SK-N-SH (cell line): ENCODE measurements at regions not wholly inside any gene's neighbourhood (a gene's known extent, or its start where the extent isn't known, plus 50 kb on each side); places are given as distances from the start of the nearest gene placed in this dataset.
"Not testable (repeated sequence)": the region's sequence is repeated elsewhere in the genome, so short reads cannot be mapped to it uniquely, and the experiment has no call there.

Experiments
- CTCF ChIA-PET: fragments of 300-600, 350-600 bp; formaldehyde crosslinking; extraction: SDS; loops from one replicate; lab custom pipeline; 2021; lab: Yijun Ruan, JAX
- POLR2A ChIA-PET: fragments of 350-600 bp; sonication (Branson Sonifier 250); formaldehyde crosslinking; extraction: SDS; loops from one replicate; lab custom pipeline; 2020; ENCODE audit warnings: antibody characterized with exemption, inconsistent platforms; lab: Yijun Ruan, JAX
- DNase-seq: peaks from one replicate; pipeline ENCODE4 v3.0.0; 2012
- H2AFZ ChIP-seq: fragments of 200-600 bp; sonication (generic); 2 replicates; pipeline ENCODE4 v1.8.1; 2016; ENCODE audit warnings: antibody characterized with exemption, mild to moderate bottlenecking, low read depth
- H3F3A ChIP-seq: fragments of 200-600 bp; sonication (generic); replicated peaks from 2 replicates; pipeline ENCODE3; 2016; ENCODE audit warnings: antibody characterized with exemption, mild to moderate bottlenecking; ENCODE audit not compliant: insufficient read depth
- H3K27ac ChIP-seq, 2 experiments: fragments of 200-500 bp in 1 of 2; fragments of 200-600 bp in 1 of 2; sonication (Bioruptor generic) in 1 of 2; sonication (generic), shearing (Covaris generic) in 1 of 2; 2 replicates each; pipeline versions ENCODE4 v1.5.1 to v1.6.1; 2014 to 2016; ENCODE audit warnings: low read depth in 2 of 2, inconsistent platforms in 1 of 2, low read length in 1 of 2, mild to moderate bottlenecking in 1 of 2, mixed read lengths in 1 of 2
- H3K27me3 ChIP-seq: fragments of 200-600 bp; sonication (generic), shearing (Covaris generic); 2 replicates; pipeline ENCODE4 v1.6.1; 2016; ENCODE audit warnings: mixed run types; ENCODE audit not compliant: insufficient read depth
- H3K36me3 ChIP-seq, 2 experiments: fragments of 200-500 bp in 1 of 2; fragments of 200-600 bp in 1 of 2; sonication (Bioruptor generic) in 1 of 2; sonication (generic) in 1 of 2; replicated peaks in 1 of 2; 2 replicates each; pipeline versions ENCODE3 to v1.5.1; 2014 to 2016; ENCODE audit warnings: low read length in 1 of 2, mild to moderate bottlenecking in 1 of 2; ENCODE audit not compliant: insufficient read depth in 2 of 2, control insufficient read depth in 1 of 2
- H3K4me1 ChIP-seq, 2 experiments: fragments of 200-500 bp in 1 of 2; fragments of 200-600 bp in 1 of 2; sonication (Bioruptor generic) in 1 of 2; sonication (generic), shearing (Covaris generic) in 1 of 2; 2 replicates each; pipeline versions ENCODE4 v1.5.1 to v1.6.1; 2014 to 2016; ENCODE audit warnings: low read depth in 1 of 2, low read length in 1 of 2, mixed run types in 1 of 2; ENCODE audit not compliant: insufficient read depth in 2 of 2, control insufficient read depth in 1 of 2
- H3K4me2 ChIP-seq: fragments of 200-600 bp; sonication (generic), shearing (Covaris generic); 2 replicates; pipeline ENCODE4 v1.6.1; 2017; ENCODE audit warnings: mixed run types
- H3K4me3 ChIP-seq, 2 experiments: fragments of 200-500 bp in 1 of 2; fragments of 200-600 bp in 1 of 2; sonication (Bioruptor generic) in 1 of 2; sonication (generic), shearing (Covaris generic) in 1 of 2; 2 replicates each; pipeline versions ENCODE4 v1.5.1 to v1.8.1; 2014 to 2016; ENCODE audit warnings: low read depth in 2 of 2, inconsistent platforms in 1 of 2, low read length in 1 of 2, mild to moderate bottlenecking in 1 of 2, mixed read lengths in 1 of 2, moderate library complexity in 1 of 2
- H3K79me2 ChIP-seq: fragments of 200-600 bp; sonication (generic); 2 replicates; pipeline ENCODE4 v1.8.1; 2017; ENCODE audit warnings: mild to moderate bottlenecking; ENCODE audit not compliant: insufficient read depth
- H3K9ac ChIP-seq: fragments of 200-600 bp; sonication (generic); 2 replicates; pipeline ENCODE4 v1.6.1; 2017; ENCODE audit warnings: mixed run types
- H3K9me2 ChIP-seq: fragments of 200-600 bp; sonication (generic); 2 replicates; pipeline ENCODE4 v1.6.1; 2017; ENCODE audit warnings: mixed run types
- H3K9me3 ChIP-seq: fragments of 200-600 bp; sonication (generic); 2 replicates; pipeline ENCODE4 v1.6.1; 2017; ENCODE audit warnings: mixed run types, mild to moderate bottlenecking, moderate library complexity
- H4K20me1 ChIP-seq: fragments of 200-600 bp; sonication (generic); 2 replicates; pipeline ENCODE4 v1.6.1; 2017; ENCODE audit warnings: mild to moderate bottlenecking, mixed run types; ENCODE audit not compliant: insufficient read depth
- CTCF ChIP-seq: fragments of 200-600 bp; sonication (generic); IDR thresholded peaks from 2 replicates; pipeline ENCODE4 v1.6.1; 2017; ENCODE audit warnings: antibody characterized with exemption, mild to moderate bottlenecking, moderate library complexity
- EP300 ChIP-seq, 2 experiments: IDR thresholded peaks; 2 replicates each; pipeline versions ENCODE4 v1.4.0 to v1.6.1; 2012; ENCODE audit warnings: borderline replicate concordance in 1 of 2, low read depth in 1 of 2, low read length in 1 of 2
- GATA2 ChIP-seq: sonication (generic); formaldehyde crosslinking; IDR thresholded peaks from 2 replicates; pipeline ENCODE4 v1.5.0; 2020; ENCODE audit warnings: mild to moderate bottlenecking, missing genetic modification reagents
- NRF1 ChIP-seq: IDR thresholded peaks from 2 replicates; pipeline ENCODE4 v1.6.1; 2012; ENCODE audit warnings: low read depth, mild to moderate bottlenecking, low read length
- RAD21 ChIP-seq: IDR thresholded peaks from 2 replicates; pipeline ENCODE4 v1.6.1; 2012; ENCODE audit warnings: mild to moderate bottlenecking, low read length
- RFX5 ChIP-seq: IDR thresholded peaks from 2 replicates; pipeline ENCODE4 v1.6.1; 2012; ENCODE audit warnings: mild to moderate bottlenecking, improper control_type of control experiment, low read length
- RXRA ChIP-seq: IDR thresholded peaks from 2 replicates; pipeline ENCODE4 v1.4.0; 2012; ENCODE audit warnings: low read depth, mild to moderate bottlenecking, borderline replicate concordance
- TAF1 ChIP-seq: IDR thresholded peaks from 2 replicates; pipeline ENCODE4 v1.6.1; 2012; ENCODE audit warnings: low read depth, mild to moderate bottlenecking, low read length, moderate library complexity, borderline replicate concordance
- TCF12 ChIP-seq: IDR thresholded peaks from 2 replicates; pipeline ENCODE4 v1.4.0; 2012
- YY1 ChIP-seq: IDR thresholded peaks from 2 replicates; pipeline ENCODE4 v1.4.0; 2012; ENCODE audit warnings: low read depth, mild to moderate bottlenecking
- WGBS: methylation state at CpG from one replicate; pipeline ENCODE4 v1.1.6; 2017; ENCODE audit warnings: low lambda C conversion rate; 5-methylcytosine and 5-hydroxymethylcytosine counted together
- TF ChIP-seq, protein P1 (sequence below): IDR thresholded peaks from 2 replicates; pipeline ENCODE4; 2012
- TF ChIP-seq, protein P2 (sequence below): IDR thresholded peaks from 2 replicates; pipeline ENCODE4 v1.6.1; 2012; ENCODE audit warnings: mild to moderate bottlenecking, low read depth, low read length, moderate library complexity
- TF ChIP-seq, protein P3 (sequence below): IDR thresholded peaks from 2 replicates; pipeline ENCODE4 v1.4.0; 2012; ENCODE audit warnings: low read depth, borderline replicate concordance
- TF ChIP-seq, protein P4 (sequence below): IDR thresholded peaks from 2 replicates; pipeline ENCODE4 v1.4.0; 2012; ENCODE audit warnings: low read depth

GRCh38 chr3:33982269-33982798 is 183.9 kb downstream of the PDCD6IP start (continued):
- no peak for TF ChIP-seq CTCF
- TF ChIP-seq, protein P1, sequence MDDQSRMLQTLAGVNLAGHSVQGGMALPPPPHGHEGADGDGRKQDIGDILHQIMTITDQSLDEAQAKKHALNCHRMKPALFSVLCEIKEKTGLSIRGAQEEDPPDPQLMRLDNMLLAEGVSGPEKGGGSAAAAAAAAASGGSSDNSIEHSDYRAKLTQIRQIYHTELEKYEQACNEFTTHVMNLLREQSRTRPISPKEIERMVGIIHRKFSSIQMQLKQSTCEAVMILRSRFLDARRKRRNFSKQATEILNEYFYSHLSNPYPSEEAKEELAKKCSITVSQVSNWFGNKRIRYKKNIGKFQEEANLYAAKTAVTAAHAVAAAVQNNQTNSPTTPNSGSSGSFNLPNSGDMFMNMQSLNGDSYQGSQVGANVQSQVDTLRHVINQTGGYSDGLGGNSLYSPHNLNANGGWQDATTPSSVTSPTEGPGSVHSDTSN = no peak

DNA sequence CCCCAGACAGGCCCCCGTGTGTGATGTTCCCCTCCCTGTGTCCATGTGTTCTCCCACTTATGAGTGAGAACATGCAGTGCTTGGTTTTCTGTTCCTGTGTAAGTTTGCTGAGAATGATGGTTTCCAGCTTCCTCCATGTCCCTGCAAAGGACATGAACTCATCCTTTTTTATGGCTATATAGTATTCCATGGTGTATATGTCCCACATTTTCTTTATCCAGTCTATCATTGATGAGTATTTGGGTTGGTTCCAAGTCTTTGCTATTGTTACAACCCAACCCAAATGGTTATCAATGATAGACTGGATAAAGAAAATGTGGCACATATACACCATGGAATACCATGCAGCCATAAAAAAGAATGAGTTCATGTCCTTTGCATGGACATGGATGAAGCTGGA is 184.5 kb downstream of the PDCD6IP start:
- POLR2A ChIA-PET, H3F3A ChIP-seq, H3K4me1 ChIP-seq, H3K9me3 ChIP-seq, H3K4me2 ChIP-seq, H2AFZ ChIP-seq, H3K4me3 ChIP-seq, H3K9ac ChIP-seq, H3K36me3 ChIP-seq, H4K20me1 ChIP-seq, H3K9me2 ChIP-seq, H3K27ac ChIP-seq, CTCF ChIA-PET, H3K79me2 ChIP-seq, H3K27me3 ChIP-seq, DNase-seq: not testable (repeated sequence)
- 32% methylated on average over 1 of the region's 1 CpG for WGBS

- Histone ChIP-seq H3K4me1 (peaks cover 0 to 5% of the 10 kb centered on the region in 2 experiments; a peak in 1 of 4 replicates), H3K79me2 (no peaks in the 10 kb centered on the region), H3K27ac (no peak overlapping the region), H3K9me2 (no peaks in the 10 kb centered on the region), H3K36me3 (no peaks in the 10 kb centered on the region), H3K9ac (no peak overlapping the region), H3F3A (no peaks in the 10 kb centered on the region), H3K4me3 (no peak overlapping the region), H2AFZ (no peak overlapping the region), H3K9me3 (no peaks in the 10 kb centered on the region), H4K20me1 (no peaks in the 10 kb centered on the region), H3K4me2 (no peak overlapping the region), H3K27me3 (no peaks in the 10 kb centered on the region)
- POLR2A ChIA-PET = no interaction called here
- CTCF ChIA-PET = no interaction called here
- no peak for DNase-seq
- 48% methylated on average over 2 of the region's 6 CpGs for WGBS
- TF ChIP-seq, protein P2, sequence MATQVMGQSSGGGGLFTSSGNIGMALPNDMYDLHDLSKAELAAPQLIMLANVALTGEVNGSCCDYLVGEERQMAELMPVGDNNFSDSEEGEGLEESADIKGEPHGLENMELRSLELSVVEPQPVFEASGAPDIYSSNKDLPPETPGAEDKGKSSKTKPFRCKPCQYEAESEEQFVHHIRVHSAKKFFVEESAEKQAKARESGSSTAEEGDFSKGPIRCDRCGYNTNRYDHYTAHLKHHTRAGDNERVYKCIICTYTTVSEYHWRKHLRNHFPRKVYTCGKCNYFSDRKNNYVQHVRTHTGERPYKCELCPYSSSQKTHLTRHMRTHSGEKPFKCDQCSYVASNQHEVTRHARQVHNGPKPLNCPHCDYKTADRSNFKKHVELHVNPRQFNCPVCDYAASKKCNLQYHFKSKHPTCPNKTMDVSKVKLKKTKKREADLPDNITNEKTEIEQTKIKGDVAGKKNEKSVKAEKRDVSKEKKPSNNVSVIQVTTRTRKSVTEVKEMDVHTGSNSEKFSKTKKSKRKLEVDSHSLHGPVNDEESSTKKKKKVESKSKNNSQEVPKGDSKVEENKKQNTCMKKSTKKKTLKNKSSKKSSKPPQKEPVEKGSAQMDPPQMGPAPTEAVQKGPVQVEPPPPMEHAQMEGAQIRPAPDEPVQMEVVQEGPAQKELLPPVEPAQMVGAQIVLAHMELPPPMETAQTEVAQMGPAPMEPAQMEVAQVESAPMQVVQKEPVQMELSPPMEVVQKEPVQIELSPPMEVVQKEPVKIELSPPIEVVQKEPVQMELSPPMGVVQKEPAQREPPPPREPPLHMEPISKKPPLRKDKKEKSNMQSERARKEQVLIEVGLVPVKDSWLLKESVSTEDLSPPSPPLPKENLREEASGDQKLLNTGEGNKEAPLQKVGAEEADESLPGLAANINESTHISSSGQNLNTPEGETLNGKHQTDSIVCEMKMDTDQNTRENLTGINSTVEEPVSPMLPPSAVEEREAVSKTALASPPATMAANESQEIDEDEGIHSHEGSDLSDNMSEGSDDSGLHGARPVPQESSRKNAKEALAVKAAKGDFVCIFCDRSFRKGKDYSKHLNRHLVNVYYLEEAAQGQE = no peak
- no peak for TF ChIP-seq TAF1
- TF ChIP-seq, protein P3, sequence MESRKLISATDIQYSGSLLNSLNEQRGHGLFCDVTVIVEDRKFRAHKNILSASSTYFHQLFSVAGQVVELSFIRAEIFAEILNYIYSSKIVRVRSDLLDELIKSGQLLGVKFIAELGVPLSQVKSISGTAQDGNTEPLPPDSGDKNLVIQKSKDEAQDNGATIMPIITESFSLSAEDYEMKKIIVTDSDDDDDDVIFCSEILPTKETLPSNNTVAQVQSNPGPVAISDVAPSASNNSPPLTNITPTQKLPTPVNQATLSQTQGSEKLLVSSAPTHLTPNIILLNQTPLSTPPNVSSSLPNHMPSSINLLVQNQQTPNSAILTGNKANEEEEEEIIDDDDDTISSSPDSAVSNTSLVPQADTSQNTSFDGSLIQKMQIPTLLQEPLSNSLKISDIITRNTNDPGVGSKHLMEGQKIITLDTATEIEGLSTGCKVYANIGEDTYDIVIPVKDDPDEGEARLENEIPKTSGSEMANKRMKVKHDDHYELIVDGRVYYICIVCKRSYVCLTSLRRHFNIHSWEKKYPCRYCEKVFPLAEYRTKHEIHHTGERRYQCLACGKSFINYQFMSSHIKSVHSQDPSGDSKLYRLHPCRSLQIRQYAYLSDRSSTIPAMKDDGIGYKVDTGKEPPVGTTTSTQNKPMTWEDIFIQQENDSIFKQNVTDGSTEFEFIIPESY = no peak
- TF ChIP-seq, protein P4, sequence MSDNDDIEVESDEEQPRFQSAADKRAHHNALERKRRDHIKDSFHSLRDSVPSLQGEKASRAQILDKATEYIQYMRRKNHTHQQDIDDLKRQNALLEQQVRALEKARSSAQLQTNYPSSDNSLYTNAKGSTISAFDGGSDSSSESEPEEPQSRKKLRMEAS = no peak
- TF ChIP-seq TCF12 = no peak
- no peak for TF ChIP-seq NRF1
- TF ChIP-seq RAD21 = no peak
- TF ChIP-seq YY1 = no peak
- TF ChIP-seq EP300 (IDR thresholded peaks at IDR 0.05; ENCODE audit: borderline replicate concordance in 1 of 2, low read depth in 1 of 2, low read length in 1 of 2) = no peak
- TF ChIP-seq RXRA = no peak
- no peak for TF ChIP-seq GATA2 (CRISPR knock-in tag)
- TF ChIP-seq CTCF = no peak
- TF ChIP-seq RFX5 = no peak
Measured at GRCh38 chr3:33989229-33989628, 190.8 kb downstream of the PDCD6IP start.
